Mucosa of descending colon (tissue), 3 donors: ENCODE measurements at regions not wholly inside any gene's neighbourhood (a gene's known extent, or its start where the extent isn't known, plus 50 kb on each side); places are given as distances from the start of the nearest gene placed in this dataset.

Experiments used
- ATAC-seq: fragments of 200-7000 bp; cut with Tn5 transposase; one replicate; pipeline ENCODE4 v1.9.1; 2020; ENCODE audit warnings: mild to moderate bottlenecking, moderate library complexity
- DNase-seq, 3 donors: peaks; one replicate each; pipeline ENCODE4 v3.0.0-alpha.2; 2020
- H3K36me3 ChIP-seq: fragments of 200-600 bp; one replicate; pipeline ENCODE4 v1.8.0; 2021; ENCODE audit warnings: low read depth, mild to moderate bottlenecking
- H3K4me1 ChIP-seq: fragments of 200-600 bp; one replicate; pipeline ENCODE4 v1.8.0; 2021; ENCODE audit warnings: low read depth, mild to moderate bottlenecking
- H3K4me3 ChIP-seq: fragments of 200-600 bp; one replicate; pipeline ENCODE4 v1.8.0; 2021; ENCODE audit warnings: mild to moderate bottlenecking
- H3K9me3 ChIP-seq: fragments of 200-600 bp; one replicate; pipeline ENCODE4 v1.8.0; 2021; ENCODE audit warnings: mild to moderate bottlenecking
- intact Hi-C, 2 donors: fragments of 100-400 bp; cut with DNase I in 1 of 2; cut with micrococcal nuclease in 1 of 2; formaldehyde crosslinking; loops; one replicate each; pipeline versions ENCODE4 v1.11.0 to v1.11.1; 2022; cut with DNase I, micrococcal nuclease
- TF ChIP-seq, protein P1 (sequence below): fragments of 200-600 bp; IDR thresholded peaks from one replicate; pipeline ENCODE4 v1.8.0; 2022; ENCODE audit warnings: antibody characterized with exemption, mild to moderate bottlenecking
- donor health status: DM: no; HTN: no; CAD: no; lungs with moderate emphysema.
- donor health status: DM: no; HTN: no; CAD: no.
- donor health status: DM: no; HTN: yes; CAD: no.

DNA sequence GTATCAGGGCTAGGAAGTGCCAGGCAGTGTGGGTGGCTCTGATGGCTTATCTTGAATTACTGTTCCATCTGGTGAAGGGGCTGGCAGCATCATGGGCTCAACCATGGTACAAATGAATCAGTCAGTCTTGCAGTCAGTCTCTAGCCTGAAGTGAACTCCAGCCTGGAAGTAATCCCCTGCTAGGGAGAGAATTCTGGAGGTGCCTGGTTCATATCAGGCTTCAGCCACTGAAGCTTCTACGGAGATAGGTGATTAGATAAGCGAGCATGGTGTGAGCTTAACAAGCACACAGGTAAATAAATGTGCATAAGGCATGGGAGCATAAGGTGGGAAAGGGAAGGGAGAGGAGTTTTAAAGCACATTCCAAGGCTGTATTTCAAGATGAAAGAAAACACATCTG lies 541.7 kb downstream of the MBD2 start:
- intact Hi-C loops = no loop called here
- TF ChIP-seq, protein P1, sequence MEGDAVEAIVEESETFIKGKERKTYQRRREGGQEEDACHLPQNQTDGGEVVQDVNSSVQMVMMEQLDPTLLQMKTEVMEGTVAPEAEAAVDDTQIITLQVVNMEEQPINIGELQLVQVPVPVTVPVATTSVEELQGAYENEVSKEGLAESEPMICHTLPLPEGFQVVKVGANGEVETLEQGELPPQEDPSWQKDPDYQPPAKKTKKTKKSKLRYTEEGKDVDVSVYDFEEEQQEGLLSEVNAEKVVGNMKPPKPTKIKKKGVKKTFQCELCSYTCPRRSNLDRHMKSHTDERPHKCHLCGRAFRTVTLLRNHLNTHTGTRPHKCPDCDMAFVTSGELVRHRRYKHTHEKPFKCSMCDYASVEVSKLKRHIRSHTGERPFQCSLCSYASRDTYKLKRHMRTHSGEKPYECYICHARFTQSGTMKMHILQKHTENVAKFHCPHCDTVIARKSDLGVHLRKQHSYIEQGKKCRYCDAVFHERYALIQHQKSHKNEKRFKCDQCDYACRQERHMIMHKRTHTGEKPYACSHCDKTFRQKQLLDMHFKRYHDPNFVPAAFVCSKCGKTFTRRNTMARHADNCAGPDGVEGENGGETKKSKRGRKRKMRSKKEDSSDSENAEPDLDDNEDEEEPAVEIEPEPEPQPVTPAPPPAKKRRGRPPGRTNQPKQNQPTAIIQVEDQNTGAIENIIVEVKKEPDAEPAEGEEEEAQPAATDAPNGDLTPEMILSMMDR = no peak

DNA sequence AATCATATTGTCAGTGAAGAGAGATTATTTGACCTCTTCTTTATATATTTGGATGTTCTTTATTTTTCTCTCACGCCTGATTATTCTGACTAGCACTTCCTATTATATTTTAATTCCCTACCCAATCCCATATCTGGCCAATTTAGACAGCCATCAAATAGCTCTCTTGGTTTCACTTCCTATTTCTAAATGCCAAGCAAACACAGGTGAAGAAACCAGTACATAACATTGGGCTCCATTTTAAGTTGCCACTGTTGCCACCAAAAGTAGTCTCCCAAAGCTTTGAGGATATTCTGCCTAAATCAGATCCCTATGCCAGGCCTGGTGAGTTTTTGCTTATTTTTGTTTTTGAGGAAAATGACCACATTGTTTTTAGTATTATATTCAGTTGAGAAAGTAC lies 547.0 kb downstream of the MBD2 start:
- ATAC-seq = no peak
- H3K4me1 ChIP-seq = no peaks in the 10 kb centered on the region
- no peaks in the 10 kb centered on the region for H3K9me3 ChIP-seq

More for the DNA sequence above, 541.7 kb downstream of the MBD2 start:
- ATAC-seq = no peak
- Histone ChIP-seq H3K4me1 (no peaks in the 10 kb centered on the region), H3K9me3 (no peaks in the 10 kb centered on the region), H3K36me3 (no peaks in the 10 kb centered on the region), H3K4me3 (no peak overlapping the region)
- DNase-seq = no peak

DNA sequence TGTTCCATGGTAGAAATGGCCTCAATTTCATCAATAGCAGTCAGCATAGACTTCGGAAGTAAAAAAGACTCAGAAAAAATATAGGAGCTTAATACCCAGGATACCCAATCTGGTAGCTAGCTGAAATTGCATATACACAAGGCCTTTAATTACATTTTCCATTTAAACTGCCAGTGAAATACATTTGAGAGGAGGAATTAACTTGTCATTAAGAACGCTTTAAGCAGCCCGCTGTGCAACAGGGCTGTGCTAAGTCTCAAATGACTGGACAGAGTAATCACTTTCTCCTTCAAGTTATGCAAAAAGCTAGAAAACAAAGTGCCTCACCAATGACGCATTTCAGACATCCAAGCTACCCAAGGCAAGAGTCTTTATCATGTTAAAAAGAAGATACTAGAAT lies 558.8 kb downstream of the MBD2 start:
- TF ChIP-seq, protein P1 = no peak
- intact Hi-C loops = no loop called here
- Histone ChIP-seq H3K4me3 (no peak overlapping the region), H3K4me1 (no peaks in the 10 kb centered on the region), H3K36me3 (no peaks in the 10 kb centered on the region), H3K9me3 (no peaks in the 10 kb centered on the region)
- ATAC-seq (no peak), DNase-seq (no peak)

More for the DNA sequence above, 547.0 kb downstream of the MBD2 start:
- TF ChIP-seq, protein P1 = no peak
- intact Hi-C loops = no loop called here
- DNase-seq = no peak
- Histone ChIP-seq H3K4me3 (no peak overlapping the region), H3K36me3 (no peaks in the 10 kb centered on the region)

DNA sequence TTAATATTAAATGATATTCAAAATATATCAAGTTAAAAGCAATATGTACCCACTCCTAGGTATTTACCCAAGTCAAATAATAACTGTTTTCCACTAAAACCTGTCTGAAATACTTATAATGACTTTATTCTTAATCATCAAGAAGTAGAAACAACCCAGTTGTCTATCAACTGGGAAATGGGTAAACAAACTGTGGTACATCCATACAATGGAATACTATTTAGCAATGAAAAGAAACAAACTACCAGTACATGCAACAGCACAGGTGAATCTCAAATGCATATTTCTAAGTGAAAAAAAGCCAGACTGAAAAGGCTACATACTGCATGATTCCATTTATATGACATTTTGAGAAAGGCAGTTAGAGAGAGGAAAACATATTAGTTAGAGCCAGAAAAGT lies 559.9 kb downstream of the MBD2 start:
- no peaks in the 10 kb centered on the region for H3K9me3 ChIP-seq
- ATAC-seq (no peak), DNase-seq (no peak)
- TF ChIP-seq, protein P1 = no peak
- H3K4me1 ChIP-seq = no peaks in the 10 kb centered on the region
- no peak overlapping the region for H3K4me3 ChIP-seq
- intact Hi-C loops = no loop called here
- H3K36me3 ChIP-seq = no peaks in the 10 kb centered on the region

DNA sequence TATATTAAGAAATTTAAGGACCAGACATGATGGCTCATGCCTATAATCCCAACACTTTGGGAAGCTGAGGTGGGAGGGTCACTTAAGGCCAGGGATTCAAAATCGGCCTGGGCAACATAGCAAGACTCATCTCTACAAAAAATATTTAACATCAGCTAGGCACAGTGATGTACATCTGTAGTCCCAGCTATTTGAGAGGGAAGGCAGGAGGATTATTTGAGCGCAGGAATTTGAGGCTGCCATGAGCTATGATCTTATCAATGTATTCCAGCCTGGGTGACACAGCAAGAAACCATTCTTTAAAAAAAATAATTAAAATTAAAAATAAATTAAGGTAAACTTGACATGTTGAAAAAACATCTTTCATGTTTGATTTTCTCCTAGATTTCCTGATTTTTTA lies 564.2 kb downstream of the MBD2 start:
- DNase-seq = no peak
- H3K4me3 ChIP-seq = no peak overlapping the region
- H3K9me3 ChIP-seq = no peaks in the 10 kb centered on the region
- H3K4me1 ChIP-seq = no peaks in the 10 kb centered on the region
- no peaks in the 10 kb centered on the region for H3K36me3 ChIP-seq
- ATAC-seq = no peak
- TF ChIP-seq, protein P1 = no peak
- intact Hi-C loops = no loop called here

DNA sequence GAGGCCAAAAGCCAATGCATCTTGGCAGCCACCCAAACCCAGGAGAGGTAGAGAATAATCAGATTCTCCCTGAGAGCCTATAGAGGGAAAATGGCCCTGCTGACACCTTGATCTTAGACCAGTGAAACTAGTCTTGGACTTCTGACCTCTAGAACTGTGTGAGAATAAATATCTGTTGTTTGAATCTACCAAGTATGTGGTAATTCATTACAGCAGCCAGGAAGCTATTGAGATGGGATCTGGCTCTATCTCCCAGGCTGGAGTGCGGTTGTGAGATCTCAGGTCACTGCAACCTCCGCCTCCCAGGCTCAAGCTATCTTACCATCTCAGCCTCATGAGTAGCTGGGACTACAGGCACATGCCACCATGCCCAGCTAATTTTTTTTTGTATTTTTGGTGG lies 567.2 kb downstream of the MBD2 start:
- Histone ChIP-seq H3K9me3 (no peaks in the 10 kb centered on the region), H3K4me3 (no peak overlapping the region), H3K36me3 (no peaks in the 10 kb centered on the region), H3K4me1 (no peaks in the 10 kb centered on the region)
- ATAC-seq (no peak), DNase-seq (no peak)
- intact Hi-C loops = no loop called here
- TF ChIP-seq, protein P1 = no peak
